22Rv1 (cell line): ENCODE measurements at regions not wholly inside any gene's neighbourhood (a gene's known extent, or its start where the extent isn't known, plus 50 kb on each side); places are given as distances from the start of the nearest gene placed in this dataset.

Source experiments
- H3K27ac ChIP-seq: fragments of 450-650 bp; 2 replicates; pipeline ENCODE4 v1.5.1; 2017
- CTCF ChIP-seq: fragments of 450-650 bp; IDR thresholded peaks from 2 replicates; pipeline ENCODE4 v1.5.1; 2017; ENCODE audit warnings: mild to moderate bottlenecking
- ZFX ChIP-seq: fragments of 450-650 bp; IDR thresholded peaks from 2 replicates; pipeline ENCODE4 v1.6.1; 2017; ENCODE audit warnings: antibody characterized with exemption, borderline replicate concordance

- TF ChIP-seq CTCF = no peak
- no peak for TF ChIP-seq ZFX
- no peak overlapping the region for H3K27ac ChIP-seq
Observed at GRCh38 chr12:45623221-45623620, 106.3 kb upstream of the ARID2 start.

- no peak overlapping the region for H3K27ac ChIP-seq
- TF ChIP-seq ZFX (no peak), CTCF (no peak)
Observed at GRCh38 chr12:45623940-45624339, 105.6 kb upstream of the ARID2 start.

GRCh38 chr12:45626965-45627364, 102.5 kb upstream of the ARID2 start:
- no peak overlapping the region for H3K27ac ChIP-seq

GRCh38 chr12:45627407-45628069, 102.0 kb upstream of the ARID2 start:
- no peak overlapping the region for H3K27ac ChIP-seq
- TF ChIP-seq ZFX (no peak), CTCF (no peak)

More at GRCh38 chr12:45626965-45627364, 102.5 kb upstream of the ARID2 start:
- TF ChIP-seq ZFX = no peak
- TF ChIP-seq CTCF = no peak

- H3K27ac ChIP-seq = no peak overlapping the region
- TF ChIP-seq CTCF (no peak), ZFX (no peak)
Observed at GRCh38 chr12:45629292-45629691, 100.2 kb upstream of the ARID2 start.

- TF ChIP-seq CTCF (no peak), ZFX (no peak)
- H3K27ac ChIP-seq = no peak overlapping the region
Observed at GRCh38 chr12:45633733-45634132, 95.8 kb upstream of the ARID2 start.

- TF ChIP-seq CTCF = no peak
- TF ChIP-seq ZFX = no peak
- no peak overlapping the region for H3K27ac ChIP-seq
Observed at GRCh38 chr12:45634273-45634917, 95.1 kb upstream of the ARID2 start.
